H1 (cell line): ENCODE measurements at regions not wholly inside any gene's neighbourhood (a gene's known extent, or its start where the extent isn't known, plus 50 kb on each side); places are given as distances from the start of the nearest gene placed in this dataset.

Experiments used
- CTCF ChIA-PET: fragments of 300-600 bp; sonication (Branson Sonifier 250); formaldehyde crosslinking; loops from one replicate; lab custom pipeline; 2021; ENCODE audit not compliant: partially characterized antibody; lab: Charles Lee
- POLR2A ChIA-PET: fragments of 300-600 bp; sonication (Branson Sonifier 250); formaldehyde crosslinking; loops from one replicate; lab custom pipeline; 2021; ENCODE audit warnings: inconsistent platforms; ENCODE audit not compliant: partially characterized antibody; lab: Charles Lee
- DNase-seq, 2 experiments: peaks; one replicate each; pipeline versions ENCODE4 v3.0.0 to v3.0.0-alpha.2; 2010 to 2022; ENCODE audit warnings: low spot score in 2 of 2, low read depth in 1 of 2, mixed read lengths in 1 of 2
- FAIRE-seq: peaks from 2 replicates; lab custom pipeline; 2011; peaks lifted over from hg19 to GRCh38; lab: Jason Lieb, UNC
- H2AFZ ChIP-seq: 2 replicates; pipeline ENCODE4 v1.8.1; 2012; ENCODE audit warnings: low read length, inconsistent platforms
- H2AK5ac ChIP-seq: 2 replicates; pipeline ENCODE4 v1.6.1; 2013; ENCODE audit warnings: low read depth, low read length
- H2BK120ac ChIP-seq: replicated peaks from 2 replicates; pipeline ENCODE3; 2013; ENCODE audit warnings: low read depth, low read length, inconsistent platforms
- H2BK12ac ChIP-seq: 2 replicates; pipeline ENCODE4 v1.6.1; 2013; ENCODE audit warnings: low read depth, low read length
- H2BK15ac ChIP-seq: 2 replicates; pipeline ENCODE4 v1.6.1; 2013; ENCODE audit warnings: low read length
- H2BK20ac ChIP-seq: 2 replicates; pipeline ENCODE4 v1.6.1; 2013; ENCODE audit warnings: low read length
- H2BK5ac ChIP-seq: 2 replicates; pipeline ENCODE4 v1.6.1; 2013; ENCODE audit warnings: low read depth, low read length
- H3K14ac ChIP-seq: 2 replicates; pipeline ENCODE4 v1.6.1; 2013; ENCODE audit warnings: inconsistent platforms; ENCODE audit not compliant: insufficient read length
- H3K18ac ChIP-seq: 2 replicates; pipeline ENCODE4 v1.6.1; 2013; ENCODE audit warnings: low read length; ENCODE audit errors: extremely low read depth
- H3K23ac ChIP-seq: 2 replicates; pipeline ENCODE4 v1.6.1; 2013; ENCODE audit warnings: inconsistent platforms; ENCODE audit not compliant: insufficient read length
- H3K23me2 ChIP-seq: 2 replicates; pipeline ENCODE4 v1.6.1; 2013; ENCODE audit warnings: low read depth, low read length
- H3K27ac ChIP-seq: 2 replicates; pipeline ENCODE4 v1.6.1; 2011; ENCODE audit warnings: low read depth, low read length, inconsistent platforms
- H3K27me3 ChIP-seq, 4 experiments: replicated peaks in 1 of 4; 1 replicate in 1 of 4; 2 replicates in 3 of 4; pipeline versions ENCODE4 v1.6.1 to v1.8.1; 2011 to 2013; ENCODE audit warnings: low read length in 3 of 4, mild to moderate bottlenecking in 3 of 4, inconsistent platforms in 2 of 4, mixed read lengths in 2 of 4, moderate library complexity in 1 of 4; ENCODE audit not compliant: control insufficient read depth in 3 of 4, insufficient read depth in 3 of 4; ENCODE audit errors: extremely low read depth in 1 of 4
- H3K36me3 ChIP-seq, 4 experiments: 2 replicates each; pipeline versions ENCODE4 v1.6.1 to v1.8.1; 2011 to 2013; ENCODE audit warnings: mild to moderate bottlenecking in 4 of 4, low read length in 3 of 4, moderate library complexity in 2 of 4, control low read depth in 1 of 4, inconsistent platforms in 1 of 4; ENCODE audit not compliant: insufficient read depth in 4 of 4, control insufficient read depth in 2 of 4
- H3K4ac ChIP-seq: replicated peaks from 2 replicates; pipeline ENCODE3; 2013; ENCODE audit warnings: low read length, low read depth, mixed read lengths, inconsistent platforms; ENCODE audit not compliant: insufficient read length
- H3K4me1 ChIP-seq, 4 experiments: replicated peaks in 1 of 4; 1 replicate in 1 of 4; 2 replicates in 3 of 4; pipeline versions ENCODE4 v1.6.1 to v1.8.1; 2011 to 2013; ENCODE audit warnings: low read length in 3 of 4, inconsistent platforms in 2 of 4, mixed read lengths in 1 of 4; ENCODE audit not compliant: insufficient read depth in 4 of 4, control insufficient read depth in 3 of 4
- H3K4me2 ChIP-seq, 2 experiments: 2 replicates each; pipeline versions ENCODE4 v1.6.1 to v1.8.1; 2011 to 2013; ENCODE audit warnings: low read depth in 2 of 2, low read length in 2 of 2, control low read depth in 1 of 2, inconsistent platforms in 1 of 2, mild to moderate bottlenecking in 1 of 2; ENCODE audit not compliant: insufficient read depth in 1 of 2
- H3K4me3 ChIP-seq, 4 experiments: fragments of 200-600, 300-600 bp in 1 of 4; sonication (generic), shearing (Covaris generic), sonication (Bioruptor Twin) in 1 of 4; 2 replicates each; pipeline versions ENCODE4 v1.5.1 to v1.8.1; 2011 to 2016; ENCODE audit warnings: low read length in 4 of 4, low read depth in 3 of 4, control low read depth in 2 of 4, inconsistent platforms in 2 of 4, mild to moderate bottlenecking in 2 of 4, mixed read lengths in 1 of 4, moderate library complexity in 1 of 4; ENCODE audit not compliant: insufficient read depth in 2 of 4; ENCODE audit errors: extremely low read depth in 1 of 4
- H3K56ac ChIP-seq: replicated peaks from 2 replicates; pipeline ENCODE3; 2013; ENCODE audit warnings: low read depth, mild to moderate bottlenecking, mixed read lengths, low read length, inconsistent platforms; ENCODE audit not compliant: insufficient read length
- H3K79me1 ChIP-seq: 2 replicates; pipeline ENCODE4 v1.6.1; 2013; ENCODE audit warnings: low read depth, low read length, control low read depth
- H3K79me2 ChIP-seq, 2 experiments: 2 replicates each; pipeline versions ENCODE4 v1.6.1 to v1.8.1; 2012 to 2013; ENCODE audit warnings: low read length in 2 of 2, mild to moderate bottlenecking in 2 of 2, inconsistent platforms in 1 of 2; ENCODE audit not compliant: insufficient read depth in 2 of 2, control insufficient read depth in 1 of 2
- H3K9ac ChIP-seq, 4 experiments: replicated peaks in 1 of 4; 1 replicate in 1 of 4; 2 replicates in 3 of 4; pipeline versions ENCODE4 v1.6.1 to v1.8.1; 2011 to 2013; ENCODE audit warnings: low read depth in 3 of 4, low read length in 3 of 4, control low read depth in 2 of 4, mild to moderate bottlenecking in 2 of 4, moderate library complexity in 2 of 4, inconsistent platforms in 1 of 4; ENCODE audit errors: extremely low read depth in 1 of 4
- H3K9me3 ChIP-seq, 2 experiments: 2 replicates each; pipeline versions ENCODE4 v1.6.1 to v1.8.1; 2012 to 2013; ENCODE audit warnings: mild to moderate bottlenecking in 2 of 2, moderate library complexity in 2 of 2, control low read depth in 1 of 2, inconsistent platforms in 1 of 2, low read depth in 1 of 2, low read length in 1 of 2, mixed read lengths in 1 of 2; ENCODE audit not compliant: insufficient read depth in 2 of 2
- H4K20me1 ChIP-seq, 2 experiments: replicated peaks in 1 of 2; 2 replicates each; pipeline versions ENCODE3 to v1.8.1; 2011 to 2013; ENCODE audit warnings: inconsistent platforms in 2 of 2, low read length in 2 of 2, mild to moderate bottlenecking in 1 of 2; ENCODE audit not compliant: insufficient read depth in 2 of 2, control insufficient read depth in 1 of 2
- H4K5ac ChIP-seq: 2 replicates; pipeline ENCODE4 v1.6.1; 2013; ENCODE audit warnings: low read length, low read depth, mixed read lengths, inconsistent platforms; ENCODE audit not compliant: insufficient read length
- H4K8ac ChIP-seq: 2 replicates; pipeline ENCODE4 v1.8.0; 2013; ENCODE audit warnings: mild to moderate bottlenecking, moderate library complexity, low read length, inconsistent platforms; ENCODE audit not compliant: insufficient read depth; ENCODE audit errors: extremely low read depth
- H4K91ac ChIP-seq: replicated peaks from 2 replicates; pipeline ENCODE3; 2013; ENCODE audit warnings: low read length, mixed read lengths, inconsistent platforms; ENCODE audit not compliant: insufficient read length
- KDM4A ChIP-seq: IDR thresholded peaks from one replicate; pipeline ENCODE4 v1.7.1; 2012; ENCODE audit warnings: low read depth, mild to moderate bottlenecking, moderate library complexity, low read length, inconsistent platforms; ENCODE audit not compliant: severe bottlenecking
- TCF12 ChIP-seq: IDR thresholded peaks from 2 replicates; pipeline ENCODE4 v1.6.1; 2011; ENCODE audit warnings: low read depth, mild to moderate bottlenecking, low read length

GRCh38 chr18:53799134-53799533, 425.3 kb downstream of the MBD2 start:
- H2AFZ ChIP-seq, result no peak overlapping the region
- no peak for TF ChIP-seq KDM4A
- TF ChIP-seq TCF12, result no peak
- TF ChIP-seq, all 59 proteins: peak for 0
- H3K4ac ChIP-seq, result no peak overlapping the region
- no peak overlapping the region for H3K14ac ChIP-seq
- H3K18ac ChIP-seq, result no peak overlapping the region
- no peak overlapping the region for H3K4me3 ChIP-seq
- ChIA-PET POLR2A (no interaction called here), CTCF (no interaction called here)
- H3K23me2 ChIP-seq, result no peaks in the 10 kb centered on the region
- no peaks in the 10 kb centered on the region for H3K27me3 ChIP-seq
- H2BK120ac ChIP-seq, result no peak overlapping the region
- no peak overlapping the region for H2AK5ac ChIP-seq
- no peak overlapping the region for H4K8ac ChIP-seq
- no peak overlapping the region for H2BK15ac ChIP-seq
- H3K4me1 ChIP-seq, result no peaks in the 10 kb centered on the region
- H4K20me1 ChIP-seq, result no peaks in the 10 kb centered on the region
- H3K79me1 ChIP-seq, result no peaks in the 10 kb centered on the region
- H3K4me2 ChIP-seq, result no peak overlapping the region
- H2BK5ac ChIP-seq, result no peak overlapping the region
- FAIRE-seq (no peak), DNase-seq (no peak)
- H4K91ac ChIP-seq, result no peak overlapping the region
- no peak overlapping the region for H3K56ac ChIP-seq
- H3K79me2 ChIP-seq, result no peaks in the 10 kb centered on the region
- no peak overlapping the region for H2BK12ac ChIP-seq
- no peaks in the 10 kb centered on the region for H3K9me3 ChIP-seq
- H3K27ac ChIP-seq, result no peak overlapping the region
- H2BK20ac ChIP-seq, result no peak overlapping the region
- no peaks in the 10 kb centered on the region for H3K36me3 ChIP-seq
- no peak overlapping the region for H3K23ac ChIP-seq
- H4K5ac ChIP-seq, result no peak overlapping the region
- no peak overlapping the region for H3K9ac ChIP-seq
